GM12874 (cell line): ENCODE measurements at regions not wholly inside any gene's neighbourhood (a gene's known extent, or its start where the extent isn't known, plus 50 kb on each side); places are given as distances from the start of the nearest gene placed in this dataset.

Experiments
- CTCF ChIP-seq: IDR thresholded peaks from 2 replicates; pipeline ENCODE4 v1.5.1; 2011; ENCODE audit warnings: low read depth, mild to moderate bottlenecking, control low read depth, low read length, moderate library complexity; ENCODE audit not compliant: insufficient read depth

GRCh38 chr18:5628512-5629255 lies 84.9 kb upstream of the EPB41L3 start:
- no peak for TF ChIP-seq CTCF

GRCh38 chr18:5627776-5628511 lies 84.1 kb upstream of the EPB41L3 start:
- TF ChIP-seq CTCF = no peak

GRCh38 chr18:5626130-5626880 lies 82.5 kb upstream of the EPB41L3 start:
- no peak for TF ChIP-seq CTCF

- no peak for TF ChIP-seq CTCF
Observed at GRCh38 chr18:5625076-5625475, 81.3 kb upstream of the EPB41L3 start.

- TF ChIP-seq CTCF = no peak
Observed at GRCh38 chr18:5622905-5623304, 79.1 kb upstream of the EPB41L3 start.

GRCh38 chr18:5620289-5620688 lies 76.5 kb upstream of the EPB41L3 start:
- no peak for TF ChIP-seq CTCF

GRCh38 chr18:5619376-5619775 lies 75.6 kb upstream of the EPB41L3 start:
- no peak for TF ChIP-seq CTCF
